GM12801 (cell line): ENCODE measurements at regions not wholly inside any gene's neighbourhood (a gene's known extent, or its start where the extent isn't known, plus 50 kb on each side); places are given as distances from the start of the nearest gene placed in this dataset.

ENCODE experiments used
- TF ChIP-seq, protein P1 (sequence below): IDR thresholded peaks from one replicate; pipeline ENCODE4 v1.5.1; 2011; ENCODE audit warnings: control low read depth; ENCODE audit not compliant: insufficient read length; ENCODE audit errors: extremely low read depth

DNA sequence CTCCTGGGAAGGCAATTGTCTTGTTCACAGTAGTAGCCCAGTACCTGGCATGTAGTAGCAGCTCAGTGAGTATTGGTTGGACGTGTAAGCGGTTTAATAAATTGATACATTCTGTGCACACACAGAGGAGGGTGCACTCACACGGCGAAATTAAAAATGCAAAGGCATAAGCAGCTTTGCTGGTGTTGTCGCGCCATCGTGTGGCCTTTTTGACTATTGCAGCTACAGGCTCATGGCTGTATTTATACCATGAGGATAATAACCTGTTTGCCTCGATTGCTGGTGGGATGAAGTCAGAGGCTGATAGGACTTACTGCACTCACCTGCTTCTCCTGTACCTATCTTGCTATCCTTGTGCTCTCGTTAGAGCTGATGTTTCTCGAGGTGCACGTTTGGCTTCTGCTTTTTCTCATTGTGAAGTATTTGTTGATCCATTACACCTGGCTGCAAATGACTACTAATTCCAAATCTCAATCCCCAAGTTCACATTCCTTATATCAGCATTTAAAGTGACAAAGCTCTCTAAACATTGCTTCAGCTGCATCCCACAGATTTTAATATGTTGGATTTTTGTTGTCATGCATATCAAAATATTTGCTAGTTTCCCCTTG is 61.5 kb downstream of the TBXT start:
- TF ChIP-seq, protein P1, sequence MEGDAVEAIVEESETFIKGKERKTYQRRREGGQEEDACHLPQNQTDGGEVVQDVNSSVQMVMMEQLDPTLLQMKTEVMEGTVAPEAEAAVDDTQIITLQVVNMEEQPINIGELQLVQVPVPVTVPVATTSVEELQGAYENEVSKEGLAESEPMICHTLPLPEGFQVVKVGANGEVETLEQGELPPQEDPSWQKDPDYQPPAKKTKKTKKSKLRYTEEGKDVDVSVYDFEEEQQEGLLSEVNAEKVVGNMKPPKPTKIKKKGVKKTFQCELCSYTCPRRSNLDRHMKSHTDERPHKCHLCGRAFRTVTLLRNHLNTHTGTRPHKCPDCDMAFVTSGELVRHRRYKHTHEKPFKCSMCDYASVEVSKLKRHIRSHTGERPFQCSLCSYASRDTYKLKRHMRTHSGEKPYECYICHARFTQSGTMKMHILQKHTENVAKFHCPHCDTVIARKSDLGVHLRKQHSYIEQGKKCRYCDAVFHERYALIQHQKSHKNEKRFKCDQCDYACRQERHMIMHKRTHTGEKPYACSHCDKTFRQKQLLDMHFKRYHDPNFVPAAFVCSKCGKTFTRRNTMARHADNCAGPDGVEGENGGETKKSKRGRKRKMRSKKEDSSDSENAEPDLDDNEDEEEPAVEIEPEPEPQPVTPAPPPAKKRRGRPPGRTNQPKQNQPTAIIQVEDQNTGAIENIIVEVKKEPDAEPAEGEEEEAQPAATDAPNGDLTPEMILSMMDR, result no peak

DNA sequence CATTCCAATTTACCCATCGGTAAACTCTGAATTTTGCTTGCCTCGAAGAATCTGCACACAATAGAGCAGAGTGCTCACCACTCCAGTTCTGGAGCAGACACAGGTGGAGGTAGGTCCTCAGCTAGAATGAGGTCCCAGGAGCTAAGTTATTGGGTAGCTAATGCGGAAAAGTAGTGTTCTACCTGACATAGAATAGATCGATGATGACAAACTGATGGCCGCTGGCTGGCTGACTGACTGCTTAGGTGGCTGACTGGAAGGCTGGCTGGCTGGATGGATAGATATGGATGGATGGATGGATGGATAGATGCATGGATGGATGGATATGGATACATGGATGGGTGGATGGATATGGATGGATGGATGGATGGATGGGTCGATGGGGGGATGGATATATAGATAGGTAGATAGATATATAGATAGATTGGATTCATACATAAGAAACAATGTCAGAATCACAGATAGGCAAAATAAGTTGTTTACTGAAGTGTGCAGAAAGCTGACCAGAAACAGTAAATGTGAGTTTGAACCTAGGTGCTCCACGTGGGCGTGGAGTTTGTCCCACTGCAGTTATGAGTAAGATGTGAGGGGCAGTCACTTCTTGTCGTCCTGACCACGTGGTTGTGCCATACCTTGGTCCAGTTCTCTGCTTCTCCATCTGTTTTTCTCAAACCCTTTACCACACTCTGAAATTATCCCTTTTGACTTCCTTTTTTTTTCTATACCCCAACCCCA is 62.1 kb downstream of the TBXT start:
- TF ChIP-seq, protein P1, result no peak

DNA sequence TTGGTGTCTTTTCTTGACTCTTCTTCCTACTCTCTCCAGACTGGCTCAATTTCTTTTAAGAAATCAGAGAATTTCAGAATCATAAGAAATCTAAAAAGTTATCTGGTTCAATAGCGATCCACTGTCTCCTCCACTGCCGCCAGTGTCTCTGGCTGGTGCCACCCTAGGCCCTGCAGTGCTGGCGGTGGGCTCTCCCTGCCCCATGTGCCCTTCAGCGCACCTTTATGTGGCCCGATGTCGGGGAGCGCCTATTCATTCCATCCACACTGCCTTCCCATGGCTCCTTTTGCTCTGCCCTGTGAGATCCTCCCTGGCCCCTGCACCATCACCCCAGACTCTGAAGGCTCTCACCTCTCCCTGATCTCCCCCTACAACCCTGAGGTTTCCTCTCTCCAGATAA is 62.8 kb downstream of the TBXT start:
- TF ChIP-seq, protein P1, result no peak

DNA sequence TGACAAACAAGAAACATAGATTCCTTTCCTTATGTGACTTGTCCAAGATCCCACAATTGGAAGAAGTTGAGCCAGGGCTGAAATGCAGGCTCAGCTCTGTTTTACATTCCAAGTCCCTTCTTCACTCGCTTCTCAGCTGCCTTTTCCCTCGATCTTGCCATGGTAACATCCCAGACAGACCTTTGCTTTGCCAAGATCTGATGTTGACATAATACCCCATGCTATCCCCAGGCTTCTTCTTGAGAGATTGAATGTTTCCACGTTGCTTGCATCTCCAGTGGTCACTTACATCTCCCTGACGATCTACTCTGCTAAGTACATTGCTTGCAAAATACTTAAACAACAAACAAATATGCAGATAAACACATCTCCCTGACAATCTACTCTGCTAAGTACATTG is 63.5 kb downstream of the TBXT start:
- TF ChIP-seq, protein P1, result no peak

DNA sequence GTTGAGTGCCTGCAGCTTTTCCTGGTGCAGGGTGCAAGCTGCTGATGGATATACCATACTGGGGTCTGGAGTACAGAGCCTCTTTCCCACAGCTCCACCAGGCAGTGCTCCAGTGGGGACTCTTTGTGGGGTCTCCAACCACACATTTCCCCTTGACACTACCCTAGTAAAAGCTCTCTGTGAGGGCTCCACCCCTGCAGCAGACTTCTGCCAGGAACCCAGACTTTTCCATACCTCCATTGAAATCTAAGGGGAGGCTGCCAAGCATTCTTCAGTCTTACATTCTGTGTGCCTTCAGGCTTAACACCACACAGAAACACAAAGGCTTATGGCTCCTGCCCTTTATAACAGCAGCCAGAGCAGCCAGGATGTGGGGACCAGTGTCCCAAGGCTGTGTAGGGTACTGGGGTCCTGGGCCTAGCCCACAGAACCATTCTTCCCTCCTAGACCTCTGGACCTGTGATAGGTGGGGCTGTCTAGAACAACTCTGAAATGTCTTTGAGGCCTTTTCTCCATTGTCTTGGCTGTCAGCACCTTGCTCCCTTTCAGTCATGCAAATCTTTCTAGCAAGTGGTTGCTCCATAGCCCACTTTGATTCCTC is 65.7 kb downstream of the TBXT start:
- TF ChIP-seq, protein P1, result no peak

DNA sequence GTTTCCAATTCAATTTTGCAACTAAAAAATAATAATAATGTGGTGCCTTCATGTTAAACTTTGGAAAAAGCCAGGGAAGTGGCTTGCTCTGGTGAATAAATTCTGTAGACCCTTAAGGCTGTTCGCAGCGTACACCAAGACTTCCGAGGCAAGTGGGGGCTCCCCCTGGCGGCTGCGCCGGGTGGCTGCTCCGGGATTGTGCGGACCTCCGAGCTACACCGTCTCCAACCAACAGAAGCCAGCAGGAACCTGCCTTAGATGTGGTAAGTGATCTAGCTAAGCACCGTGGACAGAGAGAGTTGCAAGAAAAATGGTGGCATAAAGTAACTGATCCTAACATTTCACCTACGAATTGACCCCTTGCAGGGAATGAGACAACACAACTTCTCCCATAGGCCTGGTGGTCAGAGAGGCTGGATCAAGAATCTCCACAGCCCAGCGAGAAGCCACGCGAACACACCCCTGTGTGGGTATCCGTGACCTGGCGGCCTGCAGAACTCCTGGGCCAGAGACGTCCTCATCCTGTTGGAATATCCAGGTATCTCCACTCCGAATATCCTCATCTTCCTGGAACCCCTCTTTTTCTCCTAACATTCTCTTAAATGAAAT is 69.6 kb downstream of the TBXT start:
- TF ChIP-seq, protein P1, result no peak

DNA sequence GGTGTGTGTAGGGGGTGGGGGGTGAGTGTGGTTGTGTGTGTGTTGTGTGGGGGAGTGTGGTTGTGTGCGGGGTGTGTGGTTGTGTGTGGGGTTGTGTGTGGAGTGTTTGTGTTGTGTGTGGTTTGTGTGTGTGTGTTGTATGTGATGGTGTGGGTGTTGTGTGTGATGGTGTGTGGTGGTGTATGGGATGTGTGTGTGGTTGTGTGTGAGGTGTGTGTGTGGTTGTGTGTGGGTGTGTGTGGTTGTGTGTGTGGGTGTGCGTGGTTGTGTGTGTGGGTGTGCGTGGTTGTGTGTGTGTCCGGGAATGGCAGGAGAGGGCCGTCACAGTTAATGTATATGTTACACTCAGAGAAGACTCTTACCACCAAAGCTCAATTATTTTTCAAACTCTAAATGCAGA is 79.8 kb downstream of the TBXT start:
- TF ChIP-seq, protein P1, result no peak
